CD1c-positive myeloid dendritic cell (primary cell): ENCODE measurements at regions not wholly inside any gene's neighbourhood (a gene's known extent, or its start where the extent isn't known, plus 50 kb on each side); places are given as distances from the start of the nearest gene placed in this dataset.
A peak's percentile ranks its signal among the peaks of the same experiment; 100 is the strongest.

Experiments
- DNase-seq: peaks from one replicate; pipeline ENCODE4 v3.0.0-alpha.2; 2016; ENCODE audit errors: extremely low spot score

DNA sequence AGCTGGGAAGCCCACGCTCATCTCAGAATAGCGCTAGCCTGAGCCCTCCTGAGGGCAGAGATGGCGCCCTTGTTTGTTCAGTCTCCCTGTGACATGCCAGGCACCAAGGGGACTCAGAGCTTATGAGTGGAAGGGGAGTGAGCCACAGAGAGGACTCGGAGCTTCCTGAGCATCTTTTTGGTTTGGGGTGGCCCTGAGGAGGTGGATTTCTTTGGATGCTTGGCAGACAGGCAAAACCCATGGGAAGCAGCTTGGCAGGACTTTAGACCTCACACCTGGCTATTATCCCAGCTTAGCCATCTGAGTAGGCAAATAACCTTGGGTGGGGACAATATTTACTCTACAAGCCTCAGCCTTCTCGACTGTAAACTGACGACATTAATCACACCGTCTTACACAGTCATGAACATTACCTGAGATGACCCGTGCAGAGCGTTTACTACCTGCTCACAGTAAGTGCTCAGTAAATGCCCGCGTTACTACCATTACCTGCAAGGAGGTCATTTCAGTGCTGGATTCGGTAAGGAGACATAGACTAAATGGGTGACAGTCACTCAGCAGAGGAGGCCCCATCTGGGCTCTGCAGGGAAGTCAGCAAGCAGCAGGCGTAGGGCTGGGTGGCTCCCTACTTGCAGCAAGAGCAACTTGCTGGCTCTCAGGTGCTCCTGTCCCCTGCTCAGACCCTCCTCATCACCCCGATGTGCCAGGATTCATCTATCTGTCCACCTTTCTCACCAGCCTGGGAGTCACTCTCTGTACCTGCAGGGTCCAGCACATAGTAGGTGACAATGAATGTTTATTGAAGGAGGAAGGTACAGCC lies 54.9 kb downstream of the KLHDC7A start:
- no peak for DNase-seq

DNA sequence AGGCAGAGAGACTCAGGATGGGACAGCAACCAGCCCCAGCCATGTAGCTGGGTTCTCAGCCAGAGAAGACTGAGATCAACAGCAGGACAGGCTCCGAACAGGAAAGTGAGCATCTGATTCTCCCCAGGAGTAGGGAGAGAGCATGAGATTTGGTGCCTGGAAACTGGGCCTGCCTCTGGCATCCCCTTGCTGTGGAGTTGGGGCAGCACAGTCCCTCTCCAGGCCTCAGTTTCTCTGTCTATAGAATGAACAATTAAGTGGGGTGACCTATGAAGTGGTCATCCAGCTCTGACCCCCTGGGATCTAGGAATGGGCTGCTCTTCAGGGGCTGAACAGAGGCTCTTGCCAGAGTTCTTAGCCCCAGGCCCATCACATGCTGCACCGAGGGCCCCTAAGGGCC lies 55.6 kb downstream of the KLHDC7A start:
- DNase-seq: no peak

DNA sequence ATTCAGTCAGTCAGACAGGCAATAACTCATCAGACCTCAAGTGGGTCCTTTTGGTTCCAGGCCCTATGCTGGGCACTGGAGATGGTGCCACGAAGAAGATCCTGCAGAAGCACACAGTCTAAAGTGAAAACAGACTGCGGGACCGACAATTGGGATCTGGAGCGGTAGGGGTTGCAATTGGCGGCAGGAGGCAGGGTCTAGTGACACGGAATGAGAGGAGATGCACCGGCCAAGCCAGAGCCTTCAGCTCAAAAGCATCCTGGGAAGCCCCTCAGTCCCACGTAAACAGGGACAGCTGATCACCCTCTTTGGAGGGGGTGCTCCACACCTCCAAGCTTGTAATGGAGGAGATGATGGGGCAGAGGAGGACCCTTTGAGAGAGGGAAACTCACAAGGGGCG lies 56.2 kb downstream of the KLHDC7A start:
- no peak for DNase-seq

- no peak for DNase-seq
Measured at GRCh38 chr1:18537386-18538306, 56.9 kb downstream of the KLHDC7A start.

- DNase-seq: no peak
Measured at GRCh38 chr1:18539171-18539570, 58.4 kb downstream of the KLHDC7A start.

GRCh38 chr1:18540136-18540765 lies 59.5 kb downstream of the KLHDC7A start:
- DNase-seq: no peak

DNA sequence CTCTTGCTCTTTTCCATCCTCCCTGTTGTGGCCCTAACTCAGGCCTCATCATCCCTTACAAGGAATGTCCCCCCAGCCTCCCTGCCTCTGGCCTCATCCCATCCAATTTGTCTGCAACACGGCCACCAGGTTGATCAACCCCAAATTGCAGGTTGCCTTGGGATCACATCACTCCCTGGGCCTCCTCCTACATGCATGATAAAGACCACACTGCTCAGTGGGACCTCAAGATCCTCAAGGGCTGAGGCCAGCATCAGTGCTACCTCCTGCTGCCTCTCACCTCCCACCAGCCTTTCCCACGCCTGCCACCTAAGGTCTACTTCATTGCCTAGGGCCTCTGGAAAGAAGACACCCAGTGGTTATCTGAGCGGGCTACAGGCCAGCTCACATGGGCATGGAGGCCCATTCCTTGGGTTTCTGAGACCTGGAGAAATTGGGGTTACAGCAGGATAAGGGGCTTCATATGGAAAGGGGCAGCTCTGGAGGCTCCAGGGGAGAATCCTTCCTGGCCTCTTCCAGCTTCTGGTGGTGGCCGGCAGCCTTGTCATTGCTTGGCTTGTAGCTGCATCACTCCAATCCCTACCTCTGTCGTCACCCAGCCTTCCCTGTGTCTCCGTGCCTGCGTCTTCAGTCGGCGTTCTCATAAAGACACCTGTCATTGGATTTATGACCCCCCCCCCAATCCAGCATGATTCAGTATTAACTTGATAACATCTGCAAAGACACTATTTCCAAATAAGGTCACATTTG lies 60.5 kb downstream of the KLHDC7A start:
- DNase-seq: no peak

DNA sequence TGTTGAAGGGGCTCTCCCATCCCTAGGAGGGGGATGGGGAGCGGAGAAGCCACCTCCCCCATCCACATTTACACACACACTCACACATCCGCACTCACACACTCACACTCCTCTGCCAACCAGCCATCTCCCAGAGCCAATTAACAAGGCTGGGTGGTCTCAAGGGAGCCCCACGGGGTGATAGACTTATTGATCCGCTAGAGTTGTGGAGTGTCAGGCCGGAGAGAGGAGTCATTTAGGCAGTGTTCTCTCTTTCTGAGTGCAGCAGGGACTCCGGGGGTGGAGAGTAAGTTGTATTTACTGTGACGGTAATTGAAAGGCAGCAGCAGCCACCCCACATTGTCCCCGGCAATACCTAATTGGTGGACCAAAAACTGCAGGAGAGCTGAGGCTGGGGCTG lies 61.6 kb downstream of the KLHDC7A start:
- DNase-seq: no peak

GRCh38 chr1:18546026-18546425 lies 65.3 kb downstream of the KLHDC7A start:
- DNase-seq: no peak

DNA sequence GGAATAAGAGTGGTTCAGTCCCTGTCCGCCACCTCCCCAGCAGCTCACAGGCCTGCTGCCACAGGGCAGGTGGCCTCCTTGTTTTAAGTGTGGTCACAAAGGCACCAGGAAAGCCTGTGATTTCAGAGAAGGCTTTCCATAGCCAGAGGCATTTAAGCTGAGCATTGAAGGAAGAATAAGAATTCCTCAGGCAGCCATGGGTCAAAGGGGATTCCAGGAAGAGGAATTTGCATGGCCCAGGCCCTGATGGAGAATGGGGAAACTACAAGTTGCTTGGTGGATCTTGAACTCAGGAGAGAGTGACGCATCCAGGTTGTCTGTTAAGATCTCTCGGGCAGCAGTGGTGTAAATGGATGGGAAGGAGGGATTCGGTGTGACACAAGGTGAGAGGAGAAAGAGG lies 66.7 kb downstream of the KLHDC7A start:
- DNase-seq: no peak

DNA sequence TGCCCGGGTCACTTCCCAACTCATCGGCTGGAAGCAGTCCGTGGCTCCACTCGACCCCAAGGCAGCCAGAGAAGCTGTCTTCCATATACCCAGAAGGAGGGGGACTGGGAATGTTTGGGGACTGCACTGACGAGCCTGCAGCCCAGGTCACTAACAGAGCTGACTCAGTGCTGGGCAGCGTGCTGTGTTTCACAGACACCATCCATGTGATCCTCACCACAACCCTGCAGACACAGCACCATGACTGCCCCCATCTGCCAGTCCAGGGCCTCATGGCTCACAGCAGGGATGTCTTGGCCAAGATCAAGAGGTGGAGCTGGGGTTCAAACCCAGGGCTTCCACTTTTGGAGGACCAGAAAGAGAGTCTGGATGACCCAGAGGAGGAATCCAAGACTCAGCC lies 67.9 kb downstream of the KLHDC7A start:
- DNase-seq: no peak

GRCh38 chr1:18549106-18549505 lies 68.4 kb downstream of the KLHDC7A start:
- no peak for DNase-seq

DNA sequence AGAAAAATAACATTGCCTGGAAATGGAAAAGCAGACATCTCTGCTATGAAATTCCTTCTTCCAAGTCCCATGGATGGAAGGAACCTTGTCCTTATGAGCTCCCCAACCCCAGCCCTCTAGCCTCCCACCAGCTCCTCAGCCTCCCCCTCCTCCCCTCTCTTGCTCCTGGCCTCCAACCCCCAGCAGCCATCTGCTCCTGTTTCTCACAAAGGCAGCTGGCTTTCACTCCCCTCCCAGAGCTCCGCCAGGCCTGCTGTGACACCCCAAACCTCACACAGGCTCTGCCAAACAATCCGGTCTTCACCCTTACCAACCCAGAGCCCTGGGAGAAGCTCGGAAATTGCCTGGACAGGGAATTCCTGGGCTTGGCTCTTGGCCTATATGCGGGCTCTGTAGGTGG lies 69.2 kb downstream of the KLHDC7A start:
- no peak for DNase-seq

GRCh38 chr1:18552631-18553030 lies 71.9 kb downstream of the KLHDC7A start:
- DNase-seq: no peak

DNA sequence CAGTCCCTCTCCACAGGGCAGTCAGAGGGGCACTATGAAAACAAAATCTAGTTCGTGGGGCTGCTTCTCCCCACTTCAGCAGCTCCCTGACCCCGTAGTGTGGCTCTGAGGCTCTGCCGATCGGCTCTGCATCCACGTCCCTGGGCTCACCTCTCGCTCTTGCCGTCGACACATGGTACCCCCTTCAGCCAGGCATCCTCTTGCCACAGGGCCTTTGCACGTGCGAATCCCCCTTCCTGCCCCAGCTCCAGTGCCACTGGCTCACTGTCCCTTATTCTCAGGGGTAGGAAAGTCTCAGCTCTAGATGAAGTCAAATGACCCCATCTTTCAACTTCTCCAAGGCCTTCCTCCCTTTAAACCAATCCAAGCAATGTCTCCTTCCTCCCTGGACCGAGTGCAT lies 72.7 kb downstream of the KLHDC7A start:
- DNase-seq: no peak

- DNase-seq: no peak
Measured at GRCh38 chr1:18554099-18554498, 73.4 kb downstream of the KLHDC7A start.

GRCh38 chr1:18554597-18554996 lies 73.9 kb downstream of the KLHDC7A start:
- no peak for DNase-seq

GRCh38 chr1:18555036-18555435 lies 74.3 kb downstream of the KLHDC7A start:
- DNase-seq: no peak

- DNase-seq: no peak
Measured at GRCh38 chr1:18556364-18556763, 74.3 kb upstream of the PAX7 start.

DNA sequence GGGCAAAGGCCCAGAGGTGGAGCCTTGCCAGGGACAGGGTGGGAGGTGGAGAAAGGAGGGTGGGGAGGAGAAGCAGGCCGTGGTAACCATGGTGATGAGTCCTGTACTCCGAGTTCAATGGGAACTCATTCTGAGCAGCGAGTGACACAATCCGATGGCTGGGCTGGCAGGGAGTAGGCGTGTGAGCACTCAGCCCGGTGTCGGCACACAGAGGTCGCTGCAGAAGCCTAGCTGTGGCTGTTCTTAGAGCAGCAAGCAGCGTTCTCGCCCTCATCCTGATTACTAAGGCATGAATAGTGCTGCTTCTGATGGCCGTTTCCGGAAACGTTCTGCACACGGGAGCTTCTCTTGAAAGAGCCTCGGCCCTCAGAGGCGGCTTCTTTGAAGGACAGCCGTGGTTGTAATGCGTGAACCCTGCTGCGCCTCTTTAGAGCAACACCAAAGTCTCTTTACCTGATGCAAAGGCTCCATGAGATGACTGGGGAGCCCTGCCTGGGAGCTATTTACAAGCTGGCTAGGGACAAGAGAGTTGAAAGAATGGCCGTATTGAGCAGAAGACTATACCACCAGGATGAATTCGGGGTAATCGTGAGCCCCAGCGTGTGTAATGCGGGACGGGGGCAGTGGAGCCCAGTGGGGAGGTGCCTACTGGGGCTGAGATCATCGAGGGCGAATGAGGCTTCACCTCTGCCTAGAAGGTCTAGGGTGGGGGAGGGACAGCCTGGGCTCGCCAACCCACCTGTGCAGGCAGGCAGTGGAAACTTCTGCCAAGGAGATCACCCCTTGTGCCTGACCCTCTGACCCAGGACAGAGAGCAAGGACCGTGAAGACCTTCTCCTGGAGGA lies 72.8 kb upstream of the PAX7 start:
- DNase-seq: peak; percentile 16

- no peak for DNase-seq
Measured at GRCh38 chr1:18560692-18561091, 70.0 kb upstream of the PAX7 start.
